GM12891 (cell line): ENCODE measurements at regions not wholly inside any gene's neighbourhood (a gene's known extent, or its start where the extent isn't known, plus 50 kb on each side); places are given as distances from the start of the nearest gene placed in this dataset.

ENCODE experiments used
- PAX5 ChIP-seq: IDR thresholded peaks from 2 replicates; pipeline ENCODE4 v1.6.1; 2011; ENCODE audit warnings: low read length, moderate library complexity, mild to moderate bottlenecking; ENCODE audit not compliant: insufficient read depth, severe bottlenecking
- POLR2A ChIP-seq: IDR thresholded peaks from 2 replicates; pipeline ENCODE4 v1.6.1; 2011; ENCODE audit warnings: low read depth, low read length, control low read depth
- POLR2AphosphoS5 ChIP-seq: IDR thresholded peaks from 2 replicates; pipeline ENCODE4 v1.6.1; 2011; ENCODE audit warnings: low read depth, low read length, control low read depth
- POU2F2 ChIP-seq: IDR thresholded peaks from 2 replicates; pipeline ENCODE4 v1.6.1; 2011; ENCODE audit warnings: low read depth, mild to moderate bottlenecking, control low read depth, low read length, moderate library complexity
- SPI1 ChIP-seq: IDR thresholded peaks from 2 replicates; pipeline ENCODE4 v1.6.1; 2011; ENCODE audit warnings: low read depth, low read length, control low read depth
- TAF1 ChIP-seq: IDR thresholded peaks from 2 replicates; pipeline ENCODE4 v1.6.1; 2011; ENCODE audit warnings: low read depth, low read length, control low read depth

DNA sequence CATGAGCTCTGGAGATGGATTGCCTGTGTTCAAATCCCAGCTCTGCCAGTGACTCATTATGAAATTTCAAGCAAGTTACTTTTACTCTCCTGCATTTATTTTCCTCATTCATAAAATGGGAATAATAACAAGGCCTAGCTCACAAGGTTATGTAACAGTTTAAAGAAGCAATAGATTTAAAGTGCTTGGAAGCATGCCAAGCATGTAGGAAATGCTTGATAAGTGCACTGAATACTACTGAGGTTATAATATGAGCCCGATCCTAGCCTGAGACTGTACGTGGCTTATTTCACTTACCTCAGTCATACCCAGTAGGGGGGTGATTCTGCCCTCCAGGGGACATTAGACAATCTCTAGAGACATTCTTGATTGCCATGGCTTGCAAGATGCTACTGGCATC, 734.1 kb upstream of the WWC1 start:
- TF ChIP-seq POLR2A (no peak), POLR2AphosphoS5 (no peak), PAX5 (no peak), SPI1 (no peak), POU2F2 (no peak), TAF1 (no peak)
